GM12864 (cell line): ENCODE measurements at regions not wholly inside any gene's neighbourhood (a gene's known extent, or its start where the extent isn't known, plus 50 kb on each side); places are given as distances from the start of the nearest gene placed in this dataset.
A peak's percentile ranks its signal among the peaks of the same experiment; 100 is the strongest.

Experiments used
- DNase-seq: peaks from one replicate; pipeline ENCODE4 v3.0.0-alpha.2; 2011; ENCODE audit warnings: low read depth
- H3K4me3 ChIP-seq: 2 replicates; pipeline ENCODE4 v1.5.1; 2011; ENCODE audit warnings: mild to moderate bottlenecking, low read depth, low read length, control low read depth
- CTCF ChIP-seq: IDR thresholded peaks from 2 replicates; pipeline ENCODE4 v1.5.1; 2011; ENCODE audit warnings: low read depth, mild to moderate bottlenecking, moderate library complexity, low read length, control low read depth, inconsistent platforms; ENCODE audit errors: missing control alignments

- DNase-seq: no peak
- no peak overlapping the region for H3K4me3 ChIP-seq
- TF ChIP-seq CTCF: no peak
Observed at GRCh38 chr2:194328456-194328855, 1328.6 kb upstream of the SLC39A10 start.

GRCh38 chr2:194327196-194327888 is 1329.7 kb upstream of the SLC39A10 start:
- TF ChIP-seq CTCF: no peak
- DNase-seq: no peak

GRCh38 chr2:194323740-194324139 is 1333.3 kb upstream of the SLC39A10 start:
- DNase-seq: no peak
- H3K4me3 ChIP-seq: no peak overlapping the region
- no peak for TF ChIP-seq CTCF

More at GRCh38 chr2:194327196-194327888, 1329.7 kb upstream of the SLC39A10 start:
- H3K4me3 ChIP-seq: no peak overlapping the region

- no peak overlapping the region for H3K4me3 ChIP-seq
- no peak for TF ChIP-seq CTCF
- no peak for DNase-seq
Observed at GRCh38 chr2:194320520-194320919, 1336.5 kb upstream of the SLC39A10 start.

GRCh38 chr2:194319222-194319992 is 1337.6 kb upstream of the SLC39A10 start:
- DNase-seq: peak; percentile 2
- TF ChIP-seq CTCF: peak; percentile 53
- no peak overlapping the region for H3K4me3 ChIP-seq

- TF ChIP-seq CTCF: no peak
- no peak for DNase-seq
- no peak overlapping the region for H3K4me3 ChIP-seq
Observed at GRCh38 chr2:194314042-194314441, 1343.0 kb upstream of the SLC39A10 start.
